ENCODE measurements at regions not wholly inside any gene's neighbourhood (a gene's known extent, or its start where the extent isn't known, plus 50 kb on each side); places are given as distances from the start of the nearest gene placed in this dataset.
"Not testable (repeated sequence)": the region's sequence is repeated elsewhere in the genome, so short reads cannot be mapped to it uniquely, and the experiment has no call there.

- Histone ChIP-seq H3K4me1 (ENCODE audit: insufficient read depth, poor library complexity, severe bottlenecking) (no peaks in the 10 kb centered on the region), H3K27ac (ENCODE audit: poor library complexity, severe bottlenecking) (no peak overlapping the region), H3K27me3 (ENCODE audit: insufficient read depth, poor library complexity, severe bottlenecking) (no peaks in the 10 kb centered on the region), H3K4me3 (ENCODE audit: severe bottlenecking) (no peak overlapping the region), H3K9me3 (ENCODE audit: severe bottlenecking) (peaks cover 2% of the 10 kb centered on the region), H3K36me3 (ENCODE audit: low read depth) (no peaks in the 10 kb centered on the region)
- no peak for DNase-seq (ENCODE audit: low spot score)
- TF ChIP-seq CTCF (IDR thresholded peaks at IDR 0.05; ENCODE audit: poor library complexity, severe bottlenecking) = no peak
- no peak for ATAC-seq (ENCODE audit: low read depth)
Measured at GRCh38 chr3:26307192-26307591, 315.4 kb upstream of the LRRC3B start.

GRCh38 chr3:26307787-26308186 lies 314.8 kb upstream of the LRRC3B start:
- Histone ChIP-seq H3K9me3 (ENCODE audit: severe bottlenecking) (no peaks in the 10 kb centered on the region), H3K27me3 (ENCODE audit: insufficient read depth, poor library complexity, severe bottlenecking) (no peaks in the 10 kb centered on the region), H3K36me3 (ENCODE audit: low read depth) (no peaks in the 10 kb centered on the region), H3K4me1 (ENCODE audit: insufficient read depth, poor library complexity, severe bottlenecking) (no peaks in the 10 kb centered on the region), H3K27ac (ENCODE audit: poor library complexity, severe bottlenecking) (no peak overlapping the region), H3K4me3 (ENCODE audit: severe bottlenecking) (no peak overlapping the region)
- no peak for ATAC-seq (ENCODE audit: low read depth)
- TF ChIP-seq CTCF (IDR thresholded peaks at IDR 0.05; ENCODE audit: poor library complexity, severe bottlenecking) = no peak
- DNase-seq (ENCODE audit: low spot score) = no peak

GRCh38 chr3:26308454-26308853 lies 314.1 kb upstream of the LRRC3B start:
- Histone ChIP-seq H3K9me3 (ENCODE audit: severe bottlenecking) (no peaks in the 10 kb centered on the region), H3K4me1 (ENCODE audit: insufficient read depth, poor library complexity, severe bottlenecking) (no peaks in the 10 kb centered on the region), H3K27me3 (ENCODE audit: insufficient read depth, poor library complexity, severe bottlenecking) (no peaks in the 10 kb centered on the region), H3K4me3 (ENCODE audit: severe bottlenecking) (no peak overlapping the region), H3K27ac (ENCODE audit: poor library complexity, severe bottlenecking) (no peak overlapping the region), H3K36me3 (ENCODE audit: low read depth) (no peaks in the 10 kb centered on the region)
- TF ChIP-seq CTCF (IDR thresholded peaks at IDR 0.05; ENCODE audit: poor library complexity, severe bottlenecking) = no peak
- ATAC-seq (ENCODE audit: low read depth) (no peak), DNase-seq (ENCODE audit: low spot score) (no peak)

GRCh38 chr3:26309536-26309935 lies 313.0 kb upstream of the LRRC3B start:
- ATAC-seq (ENCODE audit: low read depth); H3K9me3 ChIP-seq (ENCODE audit: severe bottlenecking); H3K27me3 ChIP-seq (ENCODE audit: insufficient read depth, poor library complexity, severe bottlenecking); DNase-seq (ENCODE audit: low spot score); H3K27ac ChIP-seq (ENCODE audit: poor library complexity, severe bottlenecking); H3K4me1 ChIP-seq (ENCODE audit: insufficient read depth, poor library complexity, severe bottlenecking); H3K4me3 ChIP-seq (ENCODE audit: severe bottlenecking); H3K36me3 ChIP-seq (ENCODE audit: low read depth): not testable (repeated sequence)

GRCh38 chr3:26312816-26313215 lies 309.8 kb upstream of the LRRC3B start:
- no peak for TF ChIP-seq CTCF (IDR thresholded peaks at IDR 0.05; ENCODE audit: poor library complexity, severe bottlenecking)
- Histone ChIP-seq H3K4me1 (ENCODE audit: insufficient read depth, poor library complexity, severe bottlenecking) (no peaks in the 10 kb centered on the region), H3K27me3 (ENCODE audit: insufficient read depth, poor library complexity, severe bottlenecking) (no peaks in the 10 kb centered on the region), H3K4me3 (ENCODE audit: severe bottlenecking) (no peak overlapping the region), H3K27ac (ENCODE audit: poor library complexity, severe bottlenecking) (no peak overlapping the region), H3K36me3 (ENCODE audit: low read depth) (no peaks in the 10 kb centered on the region), H3K9me3 (ENCODE audit: severe bottlenecking) (no peaks in the 10 kb centered on the region)
- ATAC-seq (ENCODE audit: low read depth) = no peak
- no peak for DNase-seq (ENCODE audit: low spot score)
